ENCODE measurements at regions not wholly inside any gene's neighbourhood (a gene's known extent, or its start where the extent isn't known, plus 50 kb on each side); places are given as distances from the start of the nearest gene placed in this dataset.

DNA sequence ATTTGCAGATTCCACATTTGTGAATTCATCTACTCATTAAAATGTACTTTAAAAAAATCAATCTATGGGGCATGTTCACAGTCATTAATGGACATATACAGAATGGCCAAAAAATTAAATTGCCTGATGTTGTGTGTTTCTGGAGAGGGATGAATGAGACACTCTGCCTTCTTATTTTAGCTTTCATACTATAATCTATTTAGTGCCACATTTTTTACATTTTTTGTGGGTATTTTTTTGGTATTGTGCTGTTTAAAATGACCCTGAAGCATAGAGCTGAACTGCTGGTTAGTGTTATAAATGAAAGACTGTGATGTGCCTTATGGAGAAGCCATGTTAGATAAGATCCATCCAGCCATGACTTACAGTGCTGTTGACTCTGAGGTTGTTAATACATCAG lies 961.8 kb upstream of the LRRN3 start:
- TF ChIP-seq, protein P1, sequence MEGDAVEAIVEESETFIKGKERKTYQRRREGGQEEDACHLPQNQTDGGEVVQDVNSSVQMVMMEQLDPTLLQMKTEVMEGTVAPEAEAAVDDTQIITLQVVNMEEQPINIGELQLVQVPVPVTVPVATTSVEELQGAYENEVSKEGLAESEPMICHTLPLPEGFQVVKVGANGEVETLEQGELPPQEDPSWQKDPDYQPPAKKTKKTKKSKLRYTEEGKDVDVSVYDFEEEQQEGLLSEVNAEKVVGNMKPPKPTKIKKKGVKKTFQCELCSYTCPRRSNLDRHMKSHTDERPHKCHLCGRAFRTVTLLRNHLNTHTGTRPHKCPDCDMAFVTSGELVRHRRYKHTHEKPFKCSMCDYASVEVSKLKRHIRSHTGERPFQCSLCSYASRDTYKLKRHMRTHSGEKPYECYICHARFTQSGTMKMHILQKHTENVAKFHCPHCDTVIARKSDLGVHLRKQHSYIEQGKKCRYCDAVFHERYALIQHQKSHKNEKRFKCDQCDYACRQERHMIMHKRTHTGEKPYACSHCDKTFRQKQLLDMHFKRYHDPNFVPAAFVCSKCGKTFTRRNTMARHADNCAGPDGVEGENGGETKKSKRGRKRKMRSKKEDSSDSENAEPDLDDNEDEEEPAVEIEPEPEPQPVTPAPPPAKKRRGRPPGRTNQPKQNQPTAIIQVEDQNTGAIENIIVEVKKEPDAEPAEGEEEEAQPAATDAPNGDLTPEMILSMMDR (IDR thresholded peaks at IDR 0.05) = no peak
- TF ChIP-seq POLR2A (IDR thresholded peaks at IDR 0.05) = no peak
- H3K36me3 ChIP-seq = no peaks in the 10 kb centered on the region
- intact Hi-C loops (cut with DNase I; ENCODE audit: low total_unique reads) = no loop called here
- no peaks in the 10 kb centered on the region for H3K27me3 ChIP-seq
- no peaks in the 10 kb centered on the region for H3K9me3 ChIP-seq
- DNase-seq = no peak
- H3K4me3 ChIP-seq = no peak overlapping the region
- H3K4me1 ChIP-seq = no peaks in the 10 kb centered on the region
- no peak overlapping the region for H3K27ac ChIP-seq

DNA sequence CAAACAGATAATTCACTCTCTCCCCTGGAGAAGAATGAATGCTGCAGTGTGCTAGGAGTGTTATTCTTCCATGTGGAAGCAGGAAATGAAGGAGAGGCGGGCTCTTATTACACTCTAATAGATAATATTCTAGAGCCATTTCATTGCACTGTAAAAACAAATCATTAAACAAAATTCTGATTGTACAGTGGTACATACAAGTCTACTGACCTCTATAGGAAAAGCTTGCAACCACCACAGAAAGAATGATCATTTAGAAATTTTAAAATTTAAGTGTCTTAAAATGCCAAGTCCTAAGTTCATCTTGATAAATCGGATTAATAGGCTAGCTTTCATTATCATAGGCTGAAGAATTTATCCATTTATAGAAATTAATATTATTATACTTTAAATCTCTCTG lies 960.3 kb upstream of the LRRN3 start:
- intact Hi-C loops (cut with DNase I; ENCODE audit: low total_unique reads) = no loop called here
- H3K27ac ChIP-seq = no peak overlapping the region
- no peak overlapping the region for H3K4me3 ChIP-seq
- DNase-seq = no peak
- TF ChIP-seq, protein P1 (IDR thresholded peaks at IDR 0.05) = no peak
- TF ChIP-seq POLR2A (IDR thresholded peaks at IDR 0.05) = no peak
- no peaks in the 10 kb centered on the region for H3K4me1 ChIP-seq
- no peaks in the 10 kb centered on the region for H3K9me3 ChIP-seq
- no peaks in the 10 kb centered on the region for H3K27me3 ChIP-seq
- no peaks in the 10 kb centered on the region for H3K36me3 ChIP-seq

DNA sequence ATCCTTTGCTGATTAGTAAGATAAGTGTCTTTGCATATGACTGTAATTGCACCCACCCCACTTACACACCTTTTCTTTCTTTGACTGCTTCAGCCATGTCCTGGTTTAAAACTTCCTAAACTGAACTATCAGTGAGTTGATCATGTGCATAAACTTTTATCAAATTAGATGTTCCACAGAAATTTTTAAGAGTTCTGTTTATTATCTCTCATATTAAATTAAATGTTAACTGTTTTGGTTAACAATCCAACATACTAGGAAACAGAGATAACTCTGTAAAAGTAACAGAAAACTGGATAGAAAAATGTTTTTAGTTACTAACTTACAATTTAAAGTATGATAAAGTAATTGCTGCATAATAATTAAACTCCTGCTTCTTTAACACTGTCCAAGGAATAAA lies 959.6 kb upstream of the LRRN3 start:
- Histone ChIP-seq H3K36me3 (no peaks in the 10 kb centered on the region), H3K27me3 (no peaks in the 10 kb centered on the region), H3K4me1 (no peaks in the 10 kb centered on the region), H3K27ac (no peak overlapping the region), H3K4me3 (no peak overlapping the region), H3K9me3 (no peaks in the 10 kb centered on the region)
- TF ChIP-seq, protein P1 (IDR thresholded peaks at IDR 0.05) = no peak
- no peak for TF ChIP-seq POLR2A (IDR thresholded peaks at IDR 0.05)
- intact Hi-C loops (cut with DNase I; ENCODE audit: low total_unique reads) = no loop called here
- no peak for DNase-seq

DNA sequence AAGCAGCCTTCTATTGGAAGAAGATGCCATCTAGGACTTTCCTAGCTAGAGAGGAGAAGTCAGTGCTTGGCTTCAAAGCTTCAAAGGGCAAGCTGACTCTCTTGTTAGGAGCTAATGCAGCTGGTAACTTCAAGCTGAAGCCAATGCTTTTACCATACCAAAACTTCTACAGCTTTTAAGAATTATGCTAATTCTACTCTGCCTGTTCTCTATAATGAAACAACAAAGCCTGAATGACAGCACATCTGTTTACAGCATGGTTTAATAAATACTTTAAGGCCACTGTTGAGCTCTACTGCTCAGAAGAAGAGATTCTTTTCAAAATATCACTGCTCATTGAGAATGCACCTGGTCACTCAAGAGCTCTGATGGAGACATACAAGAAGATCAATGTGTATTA lies 951.9 kb upstream of the LRRN3 start:
- intact Hi-C loops (cut with DNase I; ENCODE audit: low total_unique reads) = no loop called here
- DNase-seq = no peak
- H3K27me3 ChIP-seq = no peaks in the 10 kb centered on the region
- H3K4me3 ChIP-seq = no peak overlapping the region
- TF ChIP-seq, protein P1 (IDR thresholded peaks at IDR 0.05) = no peak
- TF ChIP-seq POLR2A (IDR thresholded peaks at IDR 0.05) = no peak
- H3K9me3 ChIP-seq = no peaks in the 10 kb centered on the region
- H3K4me1 ChIP-seq = no peaks in the 10 kb centered on the region
- no peak overlapping the region for H3K27ac ChIP-seq
- H3K36me3 ChIP-seq = no peaks in the 10 kb centered on the region

DNA sequence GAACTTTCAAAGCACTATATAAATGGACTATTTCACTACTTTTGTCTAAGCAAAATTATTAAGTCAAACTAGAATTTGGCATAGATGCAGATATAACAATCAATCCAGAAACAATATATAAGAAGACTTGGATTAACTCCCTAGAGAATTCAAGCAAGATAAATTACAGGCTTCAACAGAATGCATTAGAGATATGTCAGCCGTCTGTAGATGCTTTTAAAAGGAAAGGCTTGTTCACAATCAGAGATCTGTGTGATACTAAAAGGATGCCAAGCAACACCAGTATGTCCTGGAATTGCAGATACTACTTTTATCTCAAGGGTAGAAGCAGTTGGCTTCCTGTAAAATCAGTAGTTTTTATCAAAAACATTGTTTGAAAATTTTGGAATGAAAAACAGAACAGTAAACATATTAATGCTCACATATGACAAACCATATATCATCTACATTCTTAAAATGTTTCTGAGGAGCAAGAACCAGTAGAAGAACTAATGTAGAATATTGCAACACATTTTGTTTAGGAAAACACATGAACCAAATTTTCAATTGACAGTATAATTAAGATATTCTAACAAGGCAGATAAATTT lies 947.9 kb upstream of the LRRN3 start:
- Histone ChIP-seq H3K4me1 (no peaks in the 10 kb centered on the region), H3K9me3 (no peaks in the 10 kb centered on the region), H3K27ac (no peak overlapping the region), H3K4me3 (no peak overlapping the region), H3K27me3 (no peaks in the 10 kb centered on the region), H3K36me3 (no peaks in the 10 kb centered on the region)
- no peak for DNase-seq
- intact Hi-C loops (cut with DNase I; ENCODE audit: low total_unique reads) = no loop called here
- no peak for TF ChIP-seq POLR2A (IDR thresholded peaks at IDR 0.05)
- TF ChIP-seq, protein P1 (IDR thresholded peaks at IDR 0.05) = no peak

Data from uterus (tissue), 3 donors.